ENCODE measurements at regions not wholly inside any gene's neighbourhood (a gene's known extent, or its start where the extent isn't known, plus 50 kb on each side); places are given as distances from the start of the nearest gene placed in this dataset.

DNA sequence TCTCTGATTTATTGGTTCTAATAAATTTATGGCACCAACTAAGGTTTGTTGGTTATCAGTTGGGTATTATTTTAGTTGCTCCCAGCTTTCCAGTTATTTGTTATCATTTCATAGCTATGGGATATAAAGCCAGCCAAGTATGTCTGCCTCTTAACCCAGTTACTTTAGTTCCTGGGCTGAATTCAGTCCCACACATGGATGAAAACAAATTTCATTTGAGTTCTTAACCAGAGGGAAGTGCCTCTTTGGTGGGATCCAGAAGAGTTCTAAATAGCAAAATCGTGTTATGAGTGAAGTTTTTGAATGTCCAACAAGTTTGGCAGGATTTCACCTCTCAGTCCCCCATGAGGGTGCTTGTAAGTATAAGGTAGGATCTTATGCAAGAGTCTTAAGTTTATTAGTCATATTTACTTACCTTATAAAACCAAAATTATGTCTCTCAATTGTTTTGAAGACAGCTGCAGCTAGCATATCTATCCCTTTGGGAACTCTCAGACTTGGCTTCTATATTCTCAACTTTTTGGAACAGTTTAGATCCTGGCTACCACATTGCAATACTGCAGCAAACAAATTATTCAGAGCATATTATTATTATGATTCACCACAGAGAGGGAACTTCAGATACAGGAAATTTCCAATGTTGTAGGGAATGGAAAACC lies 683.6 kb downstream of the BCKDHB start:
- TF ChIP-seq, protein P1, sequence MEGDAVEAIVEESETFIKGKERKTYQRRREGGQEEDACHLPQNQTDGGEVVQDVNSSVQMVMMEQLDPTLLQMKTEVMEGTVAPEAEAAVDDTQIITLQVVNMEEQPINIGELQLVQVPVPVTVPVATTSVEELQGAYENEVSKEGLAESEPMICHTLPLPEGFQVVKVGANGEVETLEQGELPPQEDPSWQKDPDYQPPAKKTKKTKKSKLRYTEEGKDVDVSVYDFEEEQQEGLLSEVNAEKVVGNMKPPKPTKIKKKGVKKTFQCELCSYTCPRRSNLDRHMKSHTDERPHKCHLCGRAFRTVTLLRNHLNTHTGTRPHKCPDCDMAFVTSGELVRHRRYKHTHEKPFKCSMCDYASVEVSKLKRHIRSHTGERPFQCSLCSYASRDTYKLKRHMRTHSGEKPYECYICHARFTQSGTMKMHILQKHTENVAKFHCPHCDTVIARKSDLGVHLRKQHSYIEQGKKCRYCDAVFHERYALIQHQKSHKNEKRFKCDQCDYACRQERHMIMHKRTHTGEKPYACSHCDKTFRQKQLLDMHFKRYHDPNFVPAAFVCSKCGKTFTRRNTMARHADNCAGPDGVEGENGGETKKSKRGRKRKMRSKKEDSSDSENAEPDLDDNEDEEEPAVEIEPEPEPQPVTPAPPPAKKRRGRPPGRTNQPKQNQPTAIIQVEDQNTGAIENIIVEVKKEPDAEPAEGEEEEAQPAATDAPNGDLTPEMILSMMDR (conservative IDR thresholded peaks at IDR 0.05) = no peak
- no peak for TF ChIP-seq ZFX (IDR thresholded peaks at IDR 0.05)
